Mucosa of rectum (tissue), 2 donors: ENCODE measurements at regions not wholly inside any gene's neighbourhood (a gene's known extent, or its start where the extent isn't known, plus 50 kb on each side); places are given as distances from the start of the nearest gene placed in this dataset.
A peak's percentile ranks its signal among the peaks of the same experiment; 100 is the strongest.

Experiments used
- H3K27ac ChIP-seq, 2 donors: one replicate each; pipeline ENCODE4 v1.7.0; 2013; ENCODE audit warnings: inconsistent platforms in 2 of 2, low read depth in 2 of 2, low read length in 2 of 2
- H3K27me3 ChIP-seq, 2 donors: one replicate each; pipeline ENCODE4 v1.7.0; 2013; ENCODE audit warnings: low read length in 2 of 2; ENCODE audit not compliant: control insufficient read depth in 2 of 2, insufficient read depth in 2 of 2
- H3K36me3 ChIP-seq, 2 donors: one replicate each; pipeline ENCODE4 v1.7.0; 2013; ENCODE audit warnings: low read length in 2 of 2; ENCODE audit not compliant: control insufficient read depth in 2 of 2, insufficient read depth in 2 of 2
- H3K4me1 ChIP-seq, 2 donors: one replicate each; pipeline ENCODE4 v1.7.0; 2013; ENCODE audit warnings: low read length in 2 of 2, mild to moderate bottlenecking in 1 of 2; ENCODE audit not compliant: control insufficient read depth in 2 of 2, insufficient read depth in 2 of 2
- H3K4me3 ChIP-seq, 2 donors: one replicate each; pipeline ENCODE4 v1.7.0; 2013; ENCODE audit warnings: low read length in 2 of 2
- H3K9ac ChIP-seq, 2 donors: one replicate each; pipeline ENCODE4 v1.7.0; 2013; ENCODE audit warnings: low read length in 2 of 2, low read depth in 1 of 2, mild to moderate bottlenecking in 1 of 2
- H3K9me3 ChIP-seq, 2 donors: one replicate each; pipeline ENCODE4 v1.7.0; 2013; ENCODE audit warnings: low read length in 2 of 2; ENCODE audit not compliant: control insufficient read depth in 2 of 2
- donor health status: healthy.
- donor health status: Normal muscosa, but diverticular disease.

- no peak overlapping the region for H3K4me3 ChIP-seq
Observed at GRCh38 chr2:147683380-147683779, 161.4 kb upstream of the ACVR2A start.

GRCh38 chr2:147681093-147681492 lies 163.7 kb upstream of the ACVR2A start:
- Histone ChIP-seq H3K4me3 (no peak overlapping the region), H3K9ac (no peak overlapping the region), H3K36me3 (no peaks in the 10 kb centered on the region), H3K4me1 (no peaks in the 10 kb centered on the region), H3K9me3 (no peaks in the 10 kb centered on the region), H3K27ac (no peak overlapping the region), H3K27me3 (no peaks in the 10 kb centered on the region)

More at GRCh38 chr2:147683380-147683779, 161.4 kb upstream of the ACVR2A start:
- H3K9ac ChIP-seq = no peak overlapping the region
- H3K4me1 ChIP-seq = no peaks in the 10 kb centered on the region
- no peak overlapping the region for H3K27ac ChIP-seq
- H3K36me3 ChIP-seq = no peaks in the 10 kb centered on the region
- H3K27me3 ChIP-seq = no peaks in the 10 kb centered on the region
- H3K9me3 ChIP-seq = no peaks in the 10 kb centered on the region

- Histone ChIP-seq H3K36me3 (no peaks in the 10 kb centered on the region), H3K27ac (no peak overlapping the region), H3K27me3 (no peaks in the 10 kb centered on the region), H3K4me3 (no peak overlapping the region), H3K9me3 (no peaks in the 10 kb centered on the region), H3K9ac (no peak overlapping the region), H3K4me1 (no peaks in the 10 kb centered on the region)
Observed at GRCh38 chr2:147679955-147680531, 164.8 kb upstream of the ACVR2A start.

GRCh38 chr2:147679191-147679954 lies 165.5 kb upstream of the ACVR2A start:
- no peaks in the 10 kb centered on the region for H3K36me3 ChIP-seq
- no peaks in the 10 kb centered on the region for H3K27me3 ChIP-seq
- no peak overlapping the region for H3K4me3 ChIP-seq
- no peak overlapping the region for H3K27ac ChIP-seq
- no peak overlapping the region for H3K9ac ChIP-seq
- no peaks in the 10 kb centered on the region for H3K4me1 ChIP-seq
- no peaks in the 10 kb centered on the region for H3K9me3 ChIP-seq

GRCh38 chr2:147665105-147665504 lies 179.7 kb upstream of the ACVR2A start:
- no peaks in the 10 kb centered on the region for H3K4me1 ChIP-seq
- H3K27me3 ChIP-seq = no peaks in the 10 kb centered on the region
- no peak overlapping the region for H3K4me3 ChIP-seq
- no peak overlapping the region for H3K9ac ChIP-seq
- no peaks in the 10 kb centered on the region for H3K36me3 ChIP-seq
- no peak overlapping the region for H3K27ac ChIP-seq
- no peaks in the 10 kb centered on the region for H3K9me3 ChIP-seq

GRCh38 chr2:147663962-147664361 lies 180.9 kb upstream of the ACVR2A start:
- Histone ChIP-seq H3K9me3 (no peaks in the 10 kb centered on the region), H3K4me3 (no peak overlapping the region), H3K4me1 (no peaks in the 10 kb centered on the region), H3K9ac (no peak overlapping the region), H3K36me3 (no peaks in the 10 kb centered on the region), H3K27me3 (no peaks in the 10 kb centered on the region), H3K27ac (peak overlapping the region in 1 of 2 donors; percentile 11)

GRCh38 chr2:147663153-147663961 lies 181.5 kb upstream of the ACVR2A start:
- Histone ChIP-seq H3K9ac (no peak overlapping the region), H3K4me3 (peak overlapping the region in 1 of 2 donors; percentile 48), H3K27ac (peak overlapping the region in 1 of 2 donors; percentile 11), H3K9me3 (no peaks in the 10 kb centered on the region), H3K36me3 (no peaks in the 10 kb centered on the region), H3K27me3 (no peaks in the 10 kb centered on the region), H3K4me1 (no peaks in the 10 kb centered on the region)

- no peak overlapping the region for H3K27ac ChIP-seq
- no peaks in the 10 kb centered on the region for H3K4me1 ChIP-seq
- no peak overlapping the region for H3K4me3 ChIP-seq
- H3K27me3 ChIP-seq = no peaks in the 10 kb centered on the region
- no peaks in the 10 kb centered on the region for H3K36me3 ChIP-seq
- H3K9ac ChIP-seq = no peak overlapping the region
- H3K9me3 ChIP-seq = no peaks in the 10 kb centered on the region
Observed at GRCh38 chr2:147662221-147662620, 182.6 kb upstream of the ACVR2A start.

GRCh38 chr2:147660680-147661079 lies 184.1 kb upstream of the ACVR2A start:
- no peak overlapping the region for H3K4me3 ChIP-seq
- no peaks in the 10 kb centered on the region for H3K27me3 ChIP-seq
- H3K36me3 ChIP-seq = no peaks in the 10 kb centered on the region
- H3K27ac ChIP-seq = no peak overlapping the region
- H3K9me3 ChIP-seq = no peaks in the 10 kb centered on the region
- H3K9ac ChIP-seq = no peak overlapping the region
- H3K4me1 ChIP-seq = no peaks in the 10 kb centered on the region

GRCh38 chr2:147659051-147659450 lies 185.8 kb upstream of the ACVR2A start:
- no peaks in the 10 kb centered on the region for H3K36me3 ChIP-seq
- H3K9me3 ChIP-seq = no peaks in the 10 kb centered on the region
- H3K27ac ChIP-seq = no peak overlapping the region
- no peaks in the 10 kb centered on the region for H3K27me3 ChIP-seq
- H3K4me3 ChIP-seq = no peak overlapping the region
- H3K9ac ChIP-seq = no peak overlapping the region
- no peaks in the 10 kb centered on the region for H3K4me1 ChIP-seq
